ENCODE measurements at regions not wholly inside any gene's neighbourhood (a gene's known extent, or its start where the extent isn't known, plus 50 kb on each side); places are given as distances from the start of the nearest gene placed in this dataset.

- H3K36me3 Mint-ChIP-seq (ENCODE audit: low read depth) = no peaks in the 10 kb centered on the region
- H3K9me3 Mint-ChIP-seq = no peaks in the 10 kb centered on the region
- no peak overlapping the region for H3K4me3 Mint-ChIP-seq
- H3K27ac Mint-ChIP-seq = no peak overlapping the region
- DNase-seq = peak; percentile 5
- TF ChIP-seq, protein P1, sequence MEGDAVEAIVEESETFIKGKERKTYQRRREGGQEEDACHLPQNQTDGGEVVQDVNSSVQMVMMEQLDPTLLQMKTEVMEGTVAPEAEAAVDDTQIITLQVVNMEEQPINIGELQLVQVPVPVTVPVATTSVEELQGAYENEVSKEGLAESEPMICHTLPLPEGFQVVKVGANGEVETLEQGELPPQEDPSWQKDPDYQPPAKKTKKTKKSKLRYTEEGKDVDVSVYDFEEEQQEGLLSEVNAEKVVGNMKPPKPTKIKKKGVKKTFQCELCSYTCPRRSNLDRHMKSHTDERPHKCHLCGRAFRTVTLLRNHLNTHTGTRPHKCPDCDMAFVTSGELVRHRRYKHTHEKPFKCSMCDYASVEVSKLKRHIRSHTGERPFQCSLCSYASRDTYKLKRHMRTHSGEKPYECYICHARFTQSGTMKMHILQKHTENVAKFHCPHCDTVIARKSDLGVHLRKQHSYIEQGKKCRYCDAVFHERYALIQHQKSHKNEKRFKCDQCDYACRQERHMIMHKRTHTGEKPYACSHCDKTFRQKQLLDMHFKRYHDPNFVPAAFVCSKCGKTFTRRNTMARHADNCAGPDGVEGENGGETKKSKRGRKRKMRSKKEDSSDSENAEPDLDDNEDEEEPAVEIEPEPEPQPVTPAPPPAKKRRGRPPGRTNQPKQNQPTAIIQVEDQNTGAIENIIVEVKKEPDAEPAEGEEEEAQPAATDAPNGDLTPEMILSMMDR (IDR thresholded peaks at IDR 0.05) = no peak
- peaks cover 3% of the 10 kb centered on the region for H3K27me3 Mint-ChIP-seq (ENCODE audit: low read depth, poor library complexity)
- H3K4me1 Mint-ChIP-seq = no peaks in the 10 kb centered on the region
These were observed 1286.5 kb upstream of the TENM4 start for GRCh38 chr11:80727315-80727714.

GRCh38 chr11:80726236-80726635 lies 1285.4 kb upstream of the TENM4 start:
- peaks cover 3% of the 10 kb centered on the region for H3K27me3 Mint-ChIP-seq (ENCODE audit: low read depth, poor library complexity)
- DNase-seq = no peak
- no peaks in the 10 kb centered on the region for H3K4me1 Mint-ChIP-seq
- H3K36me3 Mint-ChIP-seq (ENCODE audit: low read depth) = no peaks in the 10 kb centered on the region
- H3K4me3 Mint-ChIP-seq = no peak overlapping the region
- no peaks in the 10 kb centered on the region for H3K9me3 Mint-ChIP-seq
- H3K27ac Mint-ChIP-seq = no peak overlapping the region
- TF ChIP-seq, protein P1 (IDR thresholded peaks at IDR 0.05) = no peak

DNA sequence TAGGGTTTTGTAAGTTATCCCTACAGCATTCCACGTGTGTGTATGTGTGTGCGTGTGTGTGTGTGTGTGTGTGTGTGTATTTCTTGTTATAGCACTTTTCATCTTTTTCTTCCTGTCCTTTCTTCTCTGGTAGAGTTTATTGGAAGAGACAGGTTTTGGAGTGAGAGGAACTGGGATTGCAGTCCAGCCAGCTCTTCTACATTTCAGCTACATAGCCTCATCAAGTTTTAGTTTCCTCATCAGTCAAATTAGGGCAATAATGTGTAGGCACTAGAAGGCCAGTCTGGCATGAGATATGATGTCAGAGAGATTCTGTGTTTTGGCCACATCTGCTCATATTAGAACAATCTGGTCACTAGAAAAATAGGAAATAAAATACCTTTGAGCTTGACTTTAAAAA lies 1283.5 kb upstream of the TENM4 start:
- H3K36me3 Mint-ChIP-seq (ENCODE audit: low read depth) = no peaks in the 10 kb centered on the region
- DNase-seq = no peak
- no peaks in the 10 kb centered on the region for H3K4me1 Mint-ChIP-seq
- peaks cover 3% of the 10 kb centered on the region for H3K27me3 Mint-ChIP-seq (ENCODE audit: low read depth, poor library complexity)
- H3K4me3 Mint-ChIP-seq = no peak overlapping the region
- H3K27ac Mint-ChIP-seq = no peak overlapping the region
- TF ChIP-seq, protein P1 (IDR thresholded peaks at IDR 0.05) = no peak
- no peaks in the 10 kb centered on the region for H3K9me3 Mint-ChIP-seq

DNA sequence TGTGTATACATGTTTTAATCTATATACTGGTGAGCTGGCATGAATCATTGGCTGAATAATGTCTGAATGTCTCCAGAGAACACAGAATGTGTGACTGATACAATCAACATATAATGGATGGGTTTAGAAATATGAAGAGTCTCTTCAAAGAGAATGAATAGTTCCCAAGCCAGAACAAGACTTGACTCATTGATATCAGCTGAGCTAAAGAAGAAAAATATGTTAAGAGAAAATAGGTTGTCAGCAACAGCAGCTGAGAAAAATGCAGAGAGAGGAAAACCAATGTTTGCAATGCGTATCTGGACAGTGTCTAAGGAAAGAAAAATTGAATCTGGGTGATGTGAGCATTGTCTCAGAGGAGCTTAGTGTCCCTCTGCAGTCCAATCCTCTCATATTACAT lies 1281.8 kb upstream of the TENM4 start:
- no peak for DNase-seq
- TF ChIP-seq, protein P1 (IDR thresholded peaks at IDR 0.05) = no peak
- Mint-ChIP-seq H3K36me3 (ENCODE audit: low read depth) (no peaks in the 10 kb centered on the region), H3K4me3 (no peak overlapping the region), H3K9me3 (no peaks in the 10 kb centered on the region), H3K27me3 (ENCODE audit: low read depth, poor library complexity) (peaks cover 3% of the 10 kb centered on the region), H3K27ac (no peak overlapping the region), H3K4me1 (no peaks in the 10 kb centered on the region)

GRCh38 chr11:80720295-80720694 lies 1279.5 kb upstream of the TENM4 start:
- Mint-ChIP-seq H3K9me3 (no peaks in the 10 kb centered on the region), H3K36me3 (ENCODE audit: low read depth) (no peaks in the 10 kb centered on the region), H3K27ac (no peak overlapping the region)

DNA sequence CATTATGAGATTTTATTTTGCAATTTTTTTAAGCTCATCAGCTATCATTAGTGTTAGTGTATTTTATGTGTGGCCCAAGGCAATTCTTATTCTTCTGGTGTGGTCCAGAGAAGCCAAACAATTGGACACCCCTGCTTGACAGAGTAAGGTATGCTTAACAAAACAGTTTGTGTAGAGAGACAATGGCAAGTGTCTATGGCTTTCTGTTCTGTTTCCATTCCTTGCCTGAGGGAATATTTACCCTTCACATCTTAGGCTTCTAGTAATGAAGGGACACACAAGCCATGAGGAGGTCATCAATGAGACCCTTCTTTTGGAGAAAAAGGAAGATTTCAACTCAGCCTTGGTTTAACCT lies 1278.4 kb upstream of the TENM4 start:
- Mint-ChIP-seq H3K4me3 (no peak overlapping the region), H3K27ac (no peak overlapping the region), H3K36me3 (ENCODE audit: low read depth) (no peaks in the 10 kb centered on the region), H3K4me1 (no peaks in the 10 kb centered on the region), H3K9me3 (no peaks in the 10 kb centered on the region), H3K27me3 (ENCODE audit: low read depth, poor library complexity) (no peaks in the 10 kb centered on the region)
- DNase-seq = no peak
- TF ChIP-seq, protein P1 (IDR thresholded peaks at IDR 0.05) = no peak

More at GRCh38 chr11:80720295-80720694, 1279.5 kb upstream of the TENM4 start:
- H3K4me1 Mint-ChIP-seq = no peaks in the 10 kb centered on the region
- H3K4me3 Mint-ChIP-seq = no peak overlapping the region
- no peaks in the 10 kb centered on the region for H3K27me3 Mint-ChIP-seq (ENCODE audit: low read depth, poor library complexity)
- no peak for DNase-seq
- TF ChIP-seq, protein P1 (IDR thresholded peaks at IDR 0.05) = no peak

All from nephron progenitor cell (in vitro differentiated cells).